ENCODE measurements at regions not wholly inside any gene's neighbourhood (a gene's known extent, or its start where the extent isn't known, plus 50 kb on each side); places are given as distances from the start of the nearest gene placed in this dataset.
"Not testable (repeated sequence)": the region's sequence is repeated elsewhere in the genome, so short reads cannot be mapped to it uniquely, and the experiment has no call there.

- WGBS (ENCODE audit: insufficient coverage, insufficient read length): no CpG with 5 or more reads among the region's 2 CpGs
- no peaks in the 10 kb centered on the region for H3K9me3 ChIP-seq (ENCODE audit: control insufficient read depth, insufficient read depth, low read length)
- no peak overlapping the region for H3K4me3 ChIP-seq (ENCODE audit: low read length)
- H3K4me1 ChIP-seq (ENCODE audit: control insufficient read depth, insufficient read depth, low read length): 0 out of 2 replicates have a peak, but pooled peaks cover 2% of the 10 kb centered on the region
- DNase-seq (ENCODE audit: low read depth, low spot score): no peak
- no peak overlapping the region for H3K27ac ChIP-seq (ENCODE audit: low read length)
- no peaks in the 10 kb centered on the region for H3K27me3 ChIP-seq (ENCODE audit: control insufficient read depth, insufficient read depth, low read length)
- H3K36me3 ChIP-seq (ENCODE audit: control insufficient read depth, insufficient read depth, low read length): no peaks in the 10 kb centered on the region
Measured at GRCh38 chr7:109552017-109552416, 982.3 kb downstream of the DNAJB9 start.

GRCh38 chr7:109577265-109577664 is 1007.6 kb downstream of the DNAJB9 start:
- WGBS (ENCODE audit: insufficient coverage, insufficient read length): no CpG with 5 or more reads among the region's 4 CpGs
- peaks cover 2% of the 10 kb centered on the region; the same call in 1 of the 2 replicates for H3K36me3 ChIP-seq (ENCODE audit: control insufficient read depth, insufficient read depth, low read length)

GRCh38 chr7:109579901-109580300 is 1010.2 kb downstream of the DNAJB9 start:
- no peaks in the 10 kb centered on the region for H3K27me3 ChIP-seq (ENCODE audit: control insufficient read depth, insufficient read depth, low read length)
- no CpG with 5 or more reads among the region's 4 CpGs for WGBS (ENCODE audit: insufficient coverage, insufficient read length)
- H3K9me3 ChIP-seq (ENCODE audit: control insufficient read depth, insufficient read depth, low read length): no peaks in the 10 kb centered on the region
- H3K36me3 ChIP-seq (ENCODE audit: control insufficient read depth, insufficient read depth, low read length): peaks cover 5% of the 10 kb centered on the region; the same call in 1 of the 2 replicates
- H3K4me3 ChIP-seq (ENCODE audit: low read length): no peak overlapping the region
- DNase-seq (ENCODE audit: low read depth, low spot score): no peak
- H3K27ac ChIP-seq (ENCODE audit: low read length): no peak overlapping the region
- H3K4me1 ChIP-seq (ENCODE audit: control insufficient read depth, insufficient read depth, low read length): peaks cover 4% of the 10 kb centered on the region; the same call in 1 of the 2 replicates

More at GRCh38 chr7:109577265-109577664, 1007.6 kb downstream of the DNAJB9 start:
- Histone ChIP-seq H3K27me3 (ENCODE audit: control insufficient read depth, insufficient read depth, low read length) (no peaks in the 10 kb centered on the region), H3K4me1 (ENCODE audit: control insufficient read depth, insufficient read depth, low read length) (no peaks in the 10 kb centered on the region), H3K9me3 (ENCODE audit: control insufficient read depth, insufficient read depth, low read length) (no peaks in the 10 kb centered on the region), H3K4me3 (ENCODE audit: low read length) (no peak overlapping the region), H3K27ac (ENCODE audit: low read length) (no peak overlapping the region)
- no peak for DNase-seq (ENCODE audit: low read depth, low spot score)

GRCh38 chr7:109582211-109582610 is 1012.5 kb downstream of the DNAJB9 start:
- H3K4me1 ChIP-seq (ENCODE audit: control insufficient read depth, insufficient read depth, low read length): peaks cover 4% of the 10 kb centered on the region; the same call in 1 of the 2 replicates
- no peak overlapping the region for H3K4me3 ChIP-seq (ENCODE audit: low read length)
- no peak overlapping the region for H3K27ac ChIP-seq (ENCODE audit: low read length)
- no peaks in the 10 kb centered on the region for H3K27me3 ChIP-seq (ENCODE audit: control insufficient read depth, insufficient read depth, low read length)
- H3K36me3 ChIP-seq (ENCODE audit: control insufficient read depth, insufficient read depth, low read length): peaks cover 5% of the 10 kb centered on the region; the same call in 1 of the 2 replicates
- no peaks in the 10 kb centered on the region for H3K9me3 ChIP-seq (ENCODE audit: control insufficient read depth, insufficient read depth, low read length)
- no peak for DNase-seq (ENCODE audit: low read depth, low spot score)

GRCh38 chr7:109596948-109597347 is 1027.3 kb downstream of the DNAJB9 start:
- Histone ChIP-seq H3K27ac (ENCODE audit: low read length) (peak overlapping the region; percentile 93), H3K4me3 (ENCODE audit: low read length) (peak overlapping the region; percentile 91; the same call in 1 of the 2 replicates)
- not testable (repeated sequence) for H3K27me3 ChIP-seq (ENCODE audit: control insufficient read depth, insufficient read depth, low read length); H3K9me3 ChIP-seq (ENCODE audit: control insufficient read depth, insufficient read depth, low read length); H3K36me3 ChIP-seq (ENCODE audit: control insufficient read depth, insufficient read depth, low read length); H3K4me1 ChIP-seq (ENCODE audit: control insufficient read depth, insufficient read depth, low read length); DNase-seq (ENCODE audit: low read depth, low spot score)
- no CpG with 5 or more reads among the region's 9 CpGs for WGBS (ENCODE audit: insufficient coverage, insufficient read length)

- Histone ChIP-seq H3K4me1 (ENCODE audit: control insufficient read depth, insufficient read depth, low read length) (no peaks in the 10 kb centered on the region), H3K9me3 (ENCODE audit: control insufficient read depth, insufficient read depth, low read length) (no peaks in the 10 kb centered on the region), H3K36me3 (ENCODE audit: control insufficient read depth, insufficient read depth, low read length) (no peaks in the 10 kb centered on the region), H3K4me3 (ENCODE audit: low read length) (no peak overlapping the region), H3K27ac (ENCODE audit: low read length) (no peak overlapping the region), H3K27me3 (ENCODE audit: control insufficient read depth, insufficient read depth, low read length) (no peaks in the 10 kb centered on the region)
- WGBS (ENCODE audit: insufficient coverage, insufficient read length): no CpG with 5 or more reads among the region's 1 CpG
- no peak for DNase-seq (ENCODE audit: low read depth, low spot score)
Measured at GRCh38 chr7:109611656-109612055, 1042.0 kb downstream of the DNAJB9 start.

GRCh38 chr7:109616551-109617069 is 1046.9 kb downstream of the DNAJB9 start:
- H3K27ac ChIP-seq (ENCODE audit: low read length): no peak overlapping the region
- no peak for DNase-seq (ENCODE audit: low read depth, low spot score)
- no peak overlapping the region for H3K4me3 ChIP-seq (ENCODE audit: low read length)
- no CpG with 5 or more reads among the region's 3 CpGs for WGBS (ENCODE audit: insufficient coverage, insufficient read length)
- no peaks in the 10 kb centered on the region for H3K27me3 ChIP-seq (ENCODE audit: control insufficient read depth, insufficient read depth, low read length)
- H3K36me3 ChIP-seq (ENCODE audit: control insufficient read depth, insufficient read depth, low read length): no peaks in the 10 kb centered on the region
- no peaks in the 10 kb centered on the region for H3K4me1 ChIP-seq (ENCODE audit: control insufficient read depth, insufficient read depth, low read length)
- no peaks in the 10 kb centered on the region for H3K9me3 ChIP-seq (ENCODE audit: control insufficient read depth, insufficient read depth, low read length)

GRCh38 chr7:109622320-109622719 is 1052.6 kb downstream of the DNAJB9 start:
- no peak overlapping the region for H3K27ac ChIP-seq (ENCODE audit: low read length)
- no peak for DNase-seq (ENCODE audit: low read depth, low spot score)
- H3K9me3 ChIP-seq (ENCODE audit: control insufficient read depth, insufficient read depth, low read length): no peaks in the 10 kb centered on the region
- no peaks in the 10 kb centered on the region for H3K27me3 ChIP-seq (ENCODE audit: control insufficient read depth, insufficient read depth, low read length)
- H3K36me3 ChIP-seq (ENCODE audit: control insufficient read depth, insufficient read depth, low read length): no peaks in the 10 kb centered on the region
- H3K4me3 ChIP-seq (ENCODE audit: low read length): no peak overlapping the region
- H3K4me1 ChIP-seq (ENCODE audit: control insufficient read depth, insufficient read depth, low read length): no peaks in the 10 kb centered on the region
- no CpG with 5 or more reads among the region's 1 CpG for WGBS (ENCODE audit: insufficient coverage, insufficient read length)

- WGBS (ENCODE audit: insufficient coverage, insufficient read length): no CpG with 5 or more reads among the region's 8 CpGs
- H3K27ac ChIP-seq (ENCODE audit: low read length); H3K9me3 ChIP-seq (ENCODE audit: control insufficient read depth, insufficient read depth, low read length); H3K27me3 ChIP-seq (ENCODE audit: control insufficient read depth, insufficient read depth, low read length); H3K4me1 ChIP-seq (ENCODE audit: control insufficient read depth, insufficient read depth, low read length); DNase-seq (ENCODE audit: low read depth, low spot score); H3K4me3 ChIP-seq (ENCODE audit: low read length); H3K36me3 ChIP-seq (ENCODE audit: control insufficient read depth, insufficient read depth, low read length): not testable (repeated sequence)
Measured at GRCh38 chr7:109632890-109633289, 1063.2 kb downstream of the DNAJB9 start.

- no peak overlapping the region for H3K27ac ChIP-seq (ENCODE audit: low read length)
Measured at GRCh38 chr7:109635374-109635773, 1065.7 kb downstream of the DNAJB9 start.

GRCh38 chr7:109637428-109637990 is 1067.8 kb downstream of the DNAJB9 start:
- no peak overlapping the region for H3K27ac ChIP-seq (ENCODE audit: low read length)
- WGBS (ENCODE audit: insufficient coverage, insufficient read length): no CpG with 5 or more reads among the region's 4 CpGs
- no peak for DNase-seq (ENCODE audit: low read depth, low spot score)
- H3K9me3 ChIP-seq (ENCODE audit: control insufficient read depth, insufficient read depth, low read length): no peaks in the 10 kb centered on the region
- H3K27me3 ChIP-seq (ENCODE audit: control insufficient read depth, insufficient read depth, low read length): no peaks in the 10 kb centered on the region
- H3K4me3 ChIP-seq (ENCODE audit: low read length): no peak overlapping the region
- no peaks in the 10 kb centered on the region for H3K36me3 ChIP-seq (ENCODE audit: control insufficient read depth, insufficient read depth, low read length)
- H3K4me1 ChIP-seq (ENCODE audit: control insufficient read depth, insufficient read depth, low read length): 0 out of 2 replicates have a peak, but pooled peaks cover 2% of the 10 kb centered on the region

More at GRCh38 chr7:109635374-109635773, 1065.7 kb downstream of the DNAJB9 start:
- H3K4me1 ChIP-seq (ENCODE audit: control insufficient read depth, insufficient read depth, low read length): no peaks in the 10 kb centered on the region
- no peak for DNase-seq (ENCODE audit: low read depth, low spot score)
- WGBS (ENCODE audit: insufficient coverage, insufficient read length): no CpG with 5 or more reads among the region's 3 CpGs
- H3K9me3 ChIP-seq (ENCODE audit: control insufficient read depth, insufficient read depth, low read length): no peaks in the 10 kb centered on the region
- H3K4me3 ChIP-seq (ENCODE audit: low read length): no peak overlapping the region
- H3K27me3 ChIP-seq (ENCODE audit: control insufficient read depth, insufficient read depth, low read length): no peaks in the 10 kb centered on the region
- no peaks in the 10 kb centered on the region for H3K36me3 ChIP-seq (ENCODE audit: control insufficient read depth, insufficient read depth, low read length)
